GM10248 (cell line): ENCODE measurements at regions not wholly inside any gene's neighbourhood (a gene's known extent, or its start where the extent isn't known, plus 50 kb on each side); places are given as distances from the start of the nearest gene placed in this dataset.
"Not testable (repeated sequence)": the region's sequence is repeated elsewhere in the genome, so short reads cannot be mapped to it uniquely, and the experiment has no call there.

Source experiments
- CTCF ChIA-PET: fragments of 300-600 bp; sonication (Branson Sonifier 250); formaldehyde crosslinking; extraction: SDS; loops from one replicate; lab custom pipeline; 2021; ENCODE audit warnings: antibody characterized with exemption; lab: Yijun Ruan, JAX
- POLR2A ChIA-PET: fragments of 350-650 bp; sonication (Branson Sonifier 250); formaldehyde crosslinking; extraction: SDS; loops from one replicate; lab custom pipeline; 2020; ENCODE audit warnings: antibody characterized with exemption; lab: Yijun Ruan, JAX
- DNase-seq: peaks from one replicate; pipeline ENCODE4 v3.0.0; 2012; ENCODE audit errors: extremely low spot score
- TF ChIP-seq, protein P1 (sequence below): IDR thresholded peaks from 2 replicates; pipeline ENCODE4 v1.5.1; 2012; ENCODE audit warnings: mild to moderate bottlenecking, low read depth; ENCODE audit errors: extremely low read depth, missing control alignments, control extremely low read depth

DNA sequence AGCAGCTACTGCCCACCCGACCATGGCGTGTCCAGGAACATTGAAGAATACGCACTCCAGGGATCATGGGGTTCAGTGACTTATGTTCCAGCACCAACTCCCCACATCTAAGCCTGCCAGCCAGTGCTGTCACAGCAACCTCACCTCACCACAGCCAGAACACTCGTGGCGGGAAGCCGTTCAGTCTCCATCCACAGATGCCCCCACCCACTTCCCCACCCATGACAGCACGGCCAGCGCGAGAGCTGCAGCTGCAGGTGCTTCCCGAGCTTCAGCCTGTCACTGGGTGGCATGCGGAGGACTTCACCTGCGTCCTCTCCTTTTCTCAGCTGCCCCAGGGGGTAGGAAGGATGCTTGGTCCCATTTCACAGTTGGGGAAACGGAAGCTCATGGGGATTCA, 50.3 kb downstream of the RBFOX3 start:
- no peak for DNase-seq
- ChIA-PET POLR2A (no interaction called here), CTCF (no interaction called here)
- TF ChIP-seq, protein P1, sequence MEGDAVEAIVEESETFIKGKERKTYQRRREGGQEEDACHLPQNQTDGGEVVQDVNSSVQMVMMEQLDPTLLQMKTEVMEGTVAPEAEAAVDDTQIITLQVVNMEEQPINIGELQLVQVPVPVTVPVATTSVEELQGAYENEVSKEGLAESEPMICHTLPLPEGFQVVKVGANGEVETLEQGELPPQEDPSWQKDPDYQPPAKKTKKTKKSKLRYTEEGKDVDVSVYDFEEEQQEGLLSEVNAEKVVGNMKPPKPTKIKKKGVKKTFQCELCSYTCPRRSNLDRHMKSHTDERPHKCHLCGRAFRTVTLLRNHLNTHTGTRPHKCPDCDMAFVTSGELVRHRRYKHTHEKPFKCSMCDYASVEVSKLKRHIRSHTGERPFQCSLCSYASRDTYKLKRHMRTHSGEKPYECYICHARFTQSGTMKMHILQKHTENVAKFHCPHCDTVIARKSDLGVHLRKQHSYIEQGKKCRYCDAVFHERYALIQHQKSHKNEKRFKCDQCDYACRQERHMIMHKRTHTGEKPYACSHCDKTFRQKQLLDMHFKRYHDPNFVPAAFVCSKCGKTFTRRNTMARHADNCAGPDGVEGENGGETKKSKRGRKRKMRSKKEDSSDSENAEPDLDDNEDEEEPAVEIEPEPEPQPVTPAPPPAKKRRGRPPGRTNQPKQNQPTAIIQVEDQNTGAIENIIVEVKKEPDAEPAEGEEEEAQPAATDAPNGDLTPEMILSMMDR = no peak

DNA sequence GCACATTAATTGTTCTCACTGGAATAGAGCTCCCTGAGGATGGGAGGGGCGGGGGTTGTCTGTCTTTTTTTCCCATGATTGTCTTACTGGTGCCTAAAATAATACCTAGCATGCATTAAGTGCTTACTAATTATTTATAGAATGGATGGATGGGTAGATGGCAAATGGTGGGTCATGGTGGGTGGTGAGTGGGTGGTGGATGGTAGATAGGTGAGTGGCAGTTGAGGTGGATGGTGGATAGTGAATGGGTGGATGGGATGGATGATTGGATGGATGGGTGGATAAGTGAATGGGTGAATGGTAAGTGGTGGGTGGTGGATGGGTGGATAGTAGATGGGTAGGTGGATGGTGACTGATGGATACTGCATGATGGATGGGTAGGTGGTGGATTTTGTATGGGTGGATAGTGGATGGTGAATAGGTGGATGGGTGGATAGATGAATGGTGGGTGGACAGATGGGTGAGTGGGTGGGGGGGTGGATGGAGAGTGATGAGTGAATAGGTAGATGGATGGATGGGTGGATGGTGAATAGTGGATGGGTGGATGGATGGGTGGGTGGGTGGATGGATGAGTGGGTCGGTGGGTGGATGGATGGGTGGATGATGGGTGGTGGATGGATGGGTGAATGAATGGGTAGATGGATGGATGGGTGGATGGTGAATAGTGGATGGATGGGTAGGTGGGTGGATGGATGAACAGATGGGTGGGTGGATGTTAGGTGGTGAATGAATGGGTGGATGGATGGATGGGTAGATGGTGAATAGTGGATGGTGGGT, 51.6 kb downstream of the RBFOX3 start:
- TF ChIP-seq, protein P1 = no peak

DNA sequence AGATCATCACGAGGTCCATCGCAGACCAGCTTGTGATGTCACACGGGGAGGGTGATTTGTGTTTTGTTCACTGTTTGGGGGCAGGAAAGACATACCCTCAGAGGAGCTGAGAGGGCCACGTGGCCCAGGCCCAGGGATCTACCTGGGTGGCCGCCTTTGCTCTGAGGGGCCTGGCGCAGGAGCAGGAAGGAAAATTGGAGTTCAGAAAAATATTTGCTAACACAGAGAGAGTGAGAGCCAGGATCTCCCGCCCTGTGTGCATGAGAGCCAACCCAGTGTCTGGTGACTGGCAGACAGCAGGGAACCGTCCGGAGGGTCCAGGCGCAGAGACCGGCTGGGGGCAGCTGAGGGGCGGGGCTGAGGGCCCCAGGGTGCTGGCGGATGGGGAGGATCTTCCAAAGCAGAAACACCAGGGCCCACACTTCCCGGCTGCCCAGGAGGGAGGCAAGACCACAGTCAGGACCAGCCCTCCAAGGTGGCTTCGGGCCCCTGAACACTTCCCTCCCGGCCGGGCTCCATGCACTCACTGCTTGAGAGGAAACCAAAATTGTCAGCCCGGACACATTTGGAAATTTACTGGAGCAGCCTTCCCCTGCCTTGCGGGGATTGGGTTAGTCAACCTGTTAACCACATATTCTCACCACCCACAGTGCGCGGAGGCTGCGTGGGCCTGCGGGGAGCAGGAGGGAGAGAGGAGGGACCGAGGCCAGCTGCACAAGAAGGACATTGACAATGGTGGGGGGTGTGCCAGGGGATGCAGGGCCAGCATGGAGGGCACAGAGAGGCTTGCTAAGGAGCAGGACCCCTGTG, 52.6 kb downstream of the RBFOX3 start:
- ChIA-PET POLR2A (no interaction called here), CTCF (no interaction called here)
- TF ChIP-seq, protein P1 = no peak
- DNase-seq = no peak

More for the DNA sequence above, 51.6 kb downstream of the RBFOX3 start:
- CTCF ChIA-PET = no interaction called here
- POLR2A ChIA-PET = no interaction called here
- no peak for DNase-seq

DNA sequence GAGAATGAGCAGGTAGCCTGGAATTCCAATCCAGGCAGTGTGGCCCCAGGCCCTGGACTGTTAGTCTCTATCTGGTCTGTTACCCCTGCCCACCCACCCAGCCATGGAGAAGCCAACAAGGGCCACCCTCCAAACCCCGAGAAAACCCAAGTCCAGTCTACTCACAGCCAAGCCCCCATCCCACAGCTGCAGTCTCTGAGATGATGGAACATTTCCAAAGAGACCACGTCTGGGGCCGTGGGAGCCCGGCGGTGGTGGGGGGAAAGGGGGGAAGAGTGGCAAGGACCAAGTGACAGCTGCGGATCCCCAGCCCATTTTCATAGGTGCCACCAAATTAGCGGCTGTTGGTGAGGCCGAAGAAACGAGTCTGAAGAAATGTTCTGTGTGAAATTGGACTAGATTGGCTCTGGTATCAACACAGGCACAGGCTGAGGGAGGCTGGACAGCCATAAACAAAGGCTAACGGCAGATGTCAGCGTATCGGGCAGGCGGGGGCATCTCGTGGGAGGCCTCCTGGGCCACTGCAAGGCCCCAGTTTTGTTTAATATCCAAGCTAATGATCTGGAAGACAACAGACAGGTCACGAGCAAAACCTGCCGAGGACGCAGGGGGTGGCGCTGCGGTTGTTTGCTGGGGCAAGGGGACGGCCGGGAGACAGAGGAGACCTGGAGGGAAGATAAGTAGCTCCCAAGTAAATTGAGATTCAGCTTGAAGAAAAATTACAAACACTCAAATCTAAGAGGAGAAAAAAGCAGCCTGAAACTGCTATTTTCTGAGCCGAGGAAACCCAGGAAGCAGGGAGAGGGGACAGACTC, 53.4 kb downstream of the RBFOX3 start:
- POLR2A ChIA-PET = no interaction called here
- CTCF ChIA-PET = no interaction called here
- TF ChIP-seq, protein P1 = no peak
- DNase-seq = no peak

DNA sequence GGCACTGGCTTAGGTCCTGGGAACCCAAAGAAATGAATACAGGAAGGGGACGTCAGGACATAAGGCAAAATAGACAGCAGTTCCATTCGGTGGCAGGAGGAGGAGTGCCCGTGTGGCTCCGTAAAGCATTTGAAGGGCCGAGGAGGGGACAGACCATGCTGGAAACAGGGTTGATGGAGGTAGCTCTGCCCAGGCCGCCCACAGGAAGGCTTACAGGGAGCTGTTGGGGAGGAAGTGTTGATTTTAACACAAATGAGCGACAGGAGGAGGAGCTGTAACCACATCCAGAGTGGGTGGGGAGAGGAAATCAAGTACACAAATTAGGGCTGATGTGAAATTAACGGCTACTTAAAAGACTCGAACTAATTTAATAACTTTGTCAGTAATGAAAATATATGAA, 54.6 kb downstream of the RBFOX3 start:
- CTCF ChIA-PET = no interaction called here
- DNase-seq = no peak
- POLR2A ChIA-PET = no interaction called here
- TF ChIP-seq, protein P1 = no peak

DNA sequence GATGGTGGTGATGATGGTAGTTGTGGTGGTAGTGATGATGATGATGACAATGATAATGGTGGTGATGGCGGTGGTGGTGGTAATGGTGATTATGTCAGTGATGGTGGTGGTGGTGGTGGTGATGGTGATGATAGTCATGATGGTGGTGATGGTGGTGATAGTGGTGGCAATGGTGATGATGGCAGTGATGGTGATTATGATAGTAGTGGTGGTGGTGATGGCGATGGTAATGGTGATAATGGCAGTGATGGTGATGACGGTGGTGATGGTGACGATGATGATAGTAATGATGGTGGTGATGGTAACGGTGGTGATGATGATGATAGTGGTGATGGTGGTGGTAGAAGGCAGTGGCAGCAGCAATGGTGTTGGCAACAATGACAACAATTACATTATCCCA, 55.3 kb downstream of the RBFOX3 start:
- ChIA-PET CTCF (no interaction called here), POLR2A (no interaction called here)
- TF ChIP-seq, protein P1 = no peak
- DNase-seq = no peak

DNA sequence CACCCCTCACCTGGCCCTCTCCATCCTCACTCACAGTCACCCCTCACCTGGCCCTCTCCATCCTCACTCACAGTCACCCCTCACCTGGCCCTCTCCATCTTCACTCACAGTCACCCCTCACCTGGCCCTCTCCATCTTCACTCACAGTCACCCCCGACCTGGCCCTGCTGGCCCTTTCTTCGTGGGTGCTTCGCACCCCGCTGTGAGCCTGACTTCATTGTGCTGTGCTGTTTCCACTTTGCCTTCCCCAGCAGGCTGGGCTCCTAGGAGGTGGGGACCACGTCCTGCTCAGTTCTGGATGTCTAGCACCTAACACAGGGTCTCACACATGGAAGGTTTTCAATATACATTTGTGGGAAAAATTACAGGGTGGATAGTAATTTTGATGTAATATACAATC, 56.5 kb downstream of the RBFOX3 start:
- POLR2A ChIA-PET, DNase-seq, CTCF ChIA-PET: not testable (repeated sequence)
